GM21526 (cell line): ENCODE measurements at regions not wholly inside any gene's neighbourhood (a gene's known extent, or its start where the extent isn't known, plus 50 kb on each side); places are given as distances from the start of the nearest gene placed in this dataset.
"Not testable (repeated sequence)": the region's sequence is repeated elsewhere in the genome, so short reads cannot be mapped to it uniquely, and the experiment has no call there.

ENCODE experiments used
- ATAC-seq: cut with Tn5 transposase; IDR thresholded peaks from one replicate; pipeline ENCODE4 v1.9.1; 2021; ENCODE audit warnings: moderate library complexity; ENCODE audit not compliant: unreplicated experiment, low FRiP score

GRCh38 chr1:232156070-232156469 is 473.9 kb downstream of the SIPA1L2 start:
- ATAC-seq, result not testable (repeated sequence)

GRCh38 chr1:232153652-232154051 is 476.3 kb downstream of the SIPA1L2 start:
- no peak for ATAC-seq

- ATAC-seq, result no peak
Measured at GRCh38 chr1:232150770-232151548, 479.0 kb downstream of the SIPA1L2 start.

GRCh38 chr1:232149287-232150201 is 480.4 kb downstream of the SIPA1L2 start:
- no peak for ATAC-seq

- no peak for ATAC-seq
Measured at GRCh38 chr1:232147215-232147614, 482.7 kb downstream of the SIPA1L2 start.

- no peak for ATAC-seq
Measured at GRCh38 chr1:232146514-232146913, 483.4 kb downstream of the SIPA1L2 start.

- ATAC-seq, result no peak
Measured at GRCh38 chr1:232145768-232146167, 484.2 kb downstream of the SIPA1L2 start.

- ATAC-seq, result no peak
Measured at GRCh38 chr1:232144696-232145230, 485.2 kb downstream of the SIPA1L2 start.

- ATAC-seq, result no peak
Measured at GRCh38 chr1:232143315-232143886, 486.5 kb downstream of the SIPA1L2 start.

GRCh38 chr1:232142403-232143314 is 487.3 kb downstream of the SIPA1L2 start:
- no peak for ATAC-seq

- not testable (repeated sequence) for ATAC-seq
Measured at GRCh38 chr1:232141167-232141448, 488.8 kb downstream of the SIPA1L2 start.

GRCh38 chr1:232140419-232141166 is 489.3 kb downstream of the SIPA1L2 start:
- no peak for ATAC-seq

- no peak for ATAC-seq
Measured at GRCh38 chr1:232139444-232139843, 490.5 kb downstream of the SIPA1L2 start.

- ATAC-seq, result no peak
Measured at GRCh38 chr1:232138044-232138443, 491.9 kb downstream of the SIPA1L2 start.

GRCh38 chr1:232137066-232137465 is 492.9 kb downstream of the SIPA1L2 start:
- ATAC-seq, result no peak

- no peak for ATAC-seq
Measured at GRCh38 chr1:232136136-232136535, 493.8 kb downstream of the SIPA1L2 start.

- no peak for ATAC-seq
Measured at GRCh38 chr1:232134365-232134764, 495.6 kb downstream of the SIPA1L2 start.

GRCh38 chr1:232132572-232132971 is 497.4 kb downstream of the SIPA1L2 start:
- ATAC-seq, result no peak

- no peak for ATAC-seq
Measured at GRCh38 chr1:232131715-232132391, 498.1 kb downstream of the SIPA1L2 start.
